ENCODE measurements at regions not wholly inside any gene's neighbourhood (a gene's known extent, or its start where the extent isn't known, plus 50 kb on each side); places are given as distances from the start of the nearest gene placed in this dataset.

GRCh38 chr3:166111562-166111961 is 274.3 kb upstream of the BCHE start:
- H3K9me3 ChIP-seq (ENCODE audit: low read depth): no peaks in the 10 kb centered on the region
- H3K4me1 ChIP-seq: no peaks in the 10 kb centered on the region
- H3K79me2 ChIP-seq (ENCODE audit: low read depth): no peaks in the 10 kb centered on the region
- no peak overlapping the region for H3K4me3 Mint-ChIP-seq
- H4K20me1 ChIP-seq (ENCODE audit: low read depth): no peaks in the 10 kb centered on the region
- H3K36me3 Mint-ChIP-seq: no peaks in the 10 kb centered on the region
- no peak overlapping the region for H3K4me3 ChIP-seq
- H3K27me3 Mint-ChIP-seq (ENCODE audit: insufficient read depth, low read depth): peaks cover 3% of the 10 kb centered on the region
- TF ChIP-seq EZH2phosphoT487 (IDR thresholded peaks at IDR 0.05) (no peak), CTCF (IDR thresholded peaks at IDR 0.05) (no peak), EZH2 (IDR thresholded peaks at IDR 0.05) (no peak)
- H3K27ac ChIP-seq: no peak overlapping the region
- DNase-seq (ENCODE audit: low spot score): no peak
- H3K9me3 Mint-ChIP-seq: no peaks in the 10 kb centered on the region
- H3K27me3 ChIP-seq: no peaks in the 10 kb centered on the region
- no peak overlapping the region for H2AFZ ChIP-seq (replicated peaks)
- H3K9ac ChIP-seq: no peak overlapping the region
- no peaks in the 10 kb centered on the region for H3F3A ChIP-seq (ENCODE audit: low read depth)
- H3K4me1 Mint-ChIP-seq: no peaks in the 10 kb centered on the region
- H3K4me2 ChIP-seq: no peak overlapping the region
- no peaks in the 10 kb centered on the region for H3K36me3 ChIP-seq
- no peak overlapping the region for H3K27ac Mint-ChIP-seq

GRCh38 chr3:166110102-166110501 is 272.9 kb upstream of the BCHE start:
- TF ChIP-seq EZH2phosphoT487 (IDR thresholded peaks at IDR 0.05) (no peak), EZH2 (IDR thresholded peaks at IDR 0.05) (no peak), CTCF (IDR thresholded peaks at IDR 0.05) (no peak)
- H3K4me1 ChIP-seq: no peaks in the 10 kb centered on the region
- no peaks in the 10 kb centered on the region for H3K36me3 ChIP-seq
- H3K27ac ChIP-seq: no peak overlapping the region
- Mint-ChIP-seq H3K4me1 (no peaks in the 10 kb centered on the region), H3K27ac (no peak overlapping the region), H3K36me3 (no peaks in the 10 kb centered on the region), H3K27me3 (ENCODE audit: insufficient read depth, low read depth) (peaks cover 3% of the 10 kb centered on the region), H3K9me3 (no peaks in the 10 kb centered on the region), H3K4me3 (no peak overlapping the region)
- H3K9ac ChIP-seq: no peak overlapping the region
- H3K4me2 ChIP-seq: no peak overlapping the region
- H4K20me1 ChIP-seq (ENCODE audit: low read depth): no peaks in the 10 kb centered on the region
- H3K27me3 ChIP-seq: no peaks in the 10 kb centered on the region
- no peaks in the 10 kb centered on the region for H3K79me2 ChIP-seq (ENCODE audit: low read depth)
- no peaks in the 10 kb centered on the region for H3F3A ChIP-seq (ENCODE audit: low read depth)
- H3K9me3 ChIP-seq (ENCODE audit: low read depth): no peaks in the 10 kb centered on the region
- DNase-seq (ENCODE audit: low spot score): no peak
- H3K4me3 ChIP-seq: no peak overlapping the region
- no peak overlapping the region for H2AFZ ChIP-seq (replicated peaks)

- TF ChIP-seq EZH2 (IDR thresholded peaks at IDR 0.05): no peak
- TF ChIP-seq CTCF (IDR thresholded peaks at IDR 0.05): no peak
- no peak for TF ChIP-seq EZH2phosphoT487 (IDR thresholded peaks at IDR 0.05)
- H3F3A ChIP-seq (ENCODE audit: low read depth): no peaks in the 10 kb centered on the region
- no peak overlapping the region for H3K4me3 Mint-ChIP-seq
These were observed 267.7 kb upstream of the BCHE start for GRCh38 chr3:166104938-166105337.

More at GRCh38 chr3:166104938-166105337, 267.7 kb upstream of the BCHE start:
- H3K9me3 Mint-ChIP-seq: no peaks in the 10 kb centered on the region
- Histone ChIP-seq H3K4me2 (no peak overlapping the region), H3K36me3 (no peaks in the 10 kb centered on the region), H3K4me3 (no peak overlapping the region), H2AFZ (replicated peaks) (peak overlapping the region; percentile 50), H3K27me3 (no peaks in the 10 kb centered on the region), H3K9me3 (ENCODE audit: low read depth) (no peaks in the 10 kb centered on the region), H3K27ac (no peak overlapping the region), H3K9ac (no peak overlapping the region), H3K4me1 (no peaks in the 10 kb centered on the region), H3K79me2 (ENCODE audit: low read depth) (no peaks in the 10 kb centered on the region), H4K20me1 (ENCODE audit: low read depth) (no peaks in the 10 kb centered on the region)
- H3K27ac Mint-ChIP-seq: no peak overlapping the region
- H3K4me1 Mint-ChIP-seq: no peaks in the 10 kb centered on the region
- no peak for DNase-seq (ENCODE audit: low spot score)
- no peaks in the 10 kb centered on the region for H3K27me3 Mint-ChIP-seq (ENCODE audit: insufficient read depth, low read depth)
- H3K36me3 Mint-ChIP-seq: no peaks in the 10 kb centered on the region
